ENCODE measurements at regions not wholly inside any gene's neighbourhood (a gene's known extent, or its start where the extent isn't known, plus 50 kb on each side); places are given as distances from the start of the nearest gene placed in this dataset.

- H3K27ac ChIP-seq (ENCODE audit: low read length) = no peak overlapping the region
- BruUV-seq (replicated peaks) = no TSS peak
- no peak overlapping the region for H3K4me3 ChIP-seq (ENCODE audit: low read length)
- ChIA-PET CTCF (no interaction called here), POLR2A (ENCODE audit: unreplicated experiment) (no interaction called here)
- no peaks in the 10 kb centered on the region for H4K20me1 ChIP-seq (ENCODE audit: low read length)
- DNase-seq = peak; percentile 44
- TF ChIP-seq EZH2phosphoT487 (IDR thresholded peaks at IDR 0.05; ENCODE audit: borderline replicate concordance, low read length) = no peak
- TF ChIP-seq CTCF (conservative IDR thresholded peaks at IDR 0.05; ENCODE audit: low read depth, low read length) = no peak
- TF ChIP-seq EZH2 (IDR thresholded peaks at IDR 0.05; ENCODE audit: low read length, unreplicated experiment) = no peak
- no peaks in the 10 kb centered on the region for H3K9me2 ChIP-seq (replicated peaks; ENCODE audit: low read length)
- no peaks in the 10 kb centered on the region for H3K9me3 ChIP-seq (ENCODE audit: low read length)
- no peaks in the 10 kb centered on the region for H3K36me3 ChIP-seq (ENCODE audit: low read depth, low read length)
- no peaks in the 10 kb centered on the region for H3K79me2 ChIP-seq (ENCODE audit: low read length)
- no peaks in the 10 kb centered on the region for H3K27me3 ChIP-seq (ENCODE audit: low read length)
- no peak for ATAC-seq
- no peak overlapping the region for H2AFZ ChIP-seq (ENCODE audit: low read length)
- peaks cover 23% of the 10 kb centered on the region for H3K4me1 ChIP-seq (ENCODE audit: insufficient read depth, low read length)
- H3F3A ChIP-seq (ENCODE audit: low read length, unreplicated experiment) = no peaks in the 10 kb centered on the region
- no peak overlapping the region for H3K9ac ChIP-seq (ENCODE audit: low read length)
- H3K4me2 ChIP-seq (ENCODE audit: low read length) = no peak overlapping the region
- intact Hi-C loops (cut with micrococcal nuclease) = loop anchor here (10.0 kb wide), 2 partner anchors 102 to 252 kb away; partner anchors contain the start of gene IVNS1ABP
These were observed 167.2 kb upstream of the HMCN1 start for GRCh38 chr1:185566995-185567394.

GRCh38 chr1:185565302-185565701, 168.9 kb upstream of the HMCN1 start:
- Histone ChIP-seq H3F3A (ENCODE audit: low read length, unreplicated experiment) (no peaks in the 10 kb centered on the region), H3K4me2 (ENCODE audit: low read length) (no peak overlapping the region), H3K27me3 (ENCODE audit: low read length) (no peaks in the 10 kb centered on the region), H3K79me2 (ENCODE audit: low read length) (no peaks in the 10 kb centered on the region), H3K36me3 (ENCODE audit: low read depth, low read length) (no peaks in the 10 kb centered on the region), H4K20me1 (ENCODE audit: low read length) (no peaks in the 10 kb centered on the region), H3K4me3 (ENCODE audit: low read length) (no peak overlapping the region), H3K27ac (ENCODE audit: low read length) (no peak overlapping the region), H2AFZ (ENCODE audit: low read length) (no peak overlapping the region), H3K4me1 (ENCODE audit: insufficient read depth, low read length) (peaks cover 30% of the 10 kb centered on the region), H3K9me2 (replicated peaks; ENCODE audit: low read length) (no peaks in the 10 kb centered on the region), H3K9ac (ENCODE audit: low read length) (no peak overlapping the region), H3K9me3 (ENCODE audit: low read length) (no peaks in the 10 kb centered on the region)
- no peak for ATAC-seq
- intact Hi-C loops (cut with micrococcal nuclease) = loop anchor here (10.0 kb wide), 2 partner anchors 101 to 251 kb away; partner anchors contain the start of gene IVNS1ABP
- POLR2A ChIA-PET (ENCODE audit: unreplicated experiment) = interaction anchor here (0.6 kb wide), 1 partner anchor 81 kb away, joined by 5 read pairs; no protein-coding TSS in a partner anchor
- CTCF ChIA-PET = no interaction called here
- peak; percentile 28 for DNase-seq
- TF ChIP-seq EZH2 (IDR thresholded peaks at IDR 0.05; ENCODE audit: low read length, unreplicated experiment) = no peak
- no peak for TF ChIP-seq EZH2phosphoT487 (IDR thresholded peaks at IDR 0.05; ENCODE audit: borderline replicate concordance, low read length)
- TF ChIP-seq CTCF (conservative IDR thresholded peaks at IDR 0.05; ENCODE audit: low read depth, low read length) = no peak
- no TSS peak for BruUV-seq (replicated peaks)

GRCh38 chr1:185564816-185565215, 169.4 kb upstream of the HMCN1 start:
- DNase-seq = no peak
- H3K27me3 ChIP-seq (ENCODE audit: low read length) = no peaks in the 10 kb centered on the region
- no peak overlapping the region for H2AFZ ChIP-seq (ENCODE audit: low read length)
- H3K9me2 ChIP-seq (replicated peaks; ENCODE audit: low read length) = no peaks in the 10 kb centered on the region
- no peaks in the 10 kb centered on the region for H3K79me2 ChIP-seq (ENCODE audit: low read length)
- no TSS peak for BruUV-seq (replicated peaks)
- no peaks in the 10 kb centered on the region for H3K36me3 ChIP-seq (ENCODE audit: low read depth, low read length)
- no peaks in the 10 kb centered on the region for H3F3A ChIP-seq (ENCODE audit: low read length, unreplicated experiment)
- intact Hi-C loops (cut with micrococcal nuclease) = loop anchor here (10.0 kb wide), 2 partner anchors 100 to 250 kb away; partner anchors contain the start of gene IVNS1ABP
- no peaks in the 10 kb centered on the region for H4K20me1 ChIP-seq (ENCODE audit: low read length)
- no peak overlapping the region for H3K27ac ChIP-seq (ENCODE audit: low read length)
- no peak overlapping the region for H3K4me3 ChIP-seq (ENCODE audit: low read length)
- no peak overlapping the region for H3K9ac ChIP-seq (ENCODE audit: low read length)
- TF ChIP-seq EZH2 (IDR thresholded peaks at IDR 0.05; ENCODE audit: low read length, unreplicated experiment) (no peak), CTCF (conservative IDR thresholded peaks at IDR 0.05; ENCODE audit: low read depth, low read length) (no peak), EZH2phosphoT487 (IDR thresholded peaks at IDR 0.05; ENCODE audit: borderline replicate concordance, low read length) (no peak)
- no peak for ATAC-seq
- H3K4me2 ChIP-seq (ENCODE audit: low read length) = no peak overlapping the region
- ChIA-PET POLR2A (ENCODE audit: unreplicated experiment) (interaction anchor here (0.6 kb wide), 1 partner anchor 82 kb away, joined by 5 read pairs; no protein-coding TSS in a partner anchor), CTCF (no interaction called here)
- no peaks in the 10 kb centered on the region for H3K9me3 ChIP-seq (ENCODE audit: low read length)
- peaks cover 30% of the 10 kb centered on the region for H3K4me1 ChIP-seq (ENCODE audit: insufficient read depth, low read length)

Data from PC-3 (cell line).